PFSK-1 (cell line): ENCODE measurements at regions not wholly inside any gene's neighbourhood (a gene's known extent, or its start where the extent isn't known, plus 50 kb on each side); places are given as distances from the start of the nearest gene placed in this dataset.

Experiments
- FOXP2 ChIP-seq: optimal IDR thresholded peaks from 2 replicates; pipeline ENCODE3; 2011; ENCODE audit warnings: borderline replicate concordance, control low read depth, inconsistent platforms; ENCODE audit not compliant: insufficient read depth; ENCODE audit errors: extremely low read length, extremely low read depth
- POLR2AphosphoS5 ChIP-seq: IDR thresholded peaks from 2 replicates; pipeline ENCODE4 v1.6.1; 2012; ENCODE audit warnings: low read depth, mild to moderate bottlenecking, control low read depth, low read length, moderate library complexity
- REST ChIP-seq, 2 experiments: IDR thresholded peaks; 2 replicates each; pipeline versions ENCODE4 v1.6.1 to v1.8.0; 2011 to 2012; ENCODE audit warnings: low read depth in 2 of 2, low read length in 2 of 2, control low read depth in 1 of 2, inconsistent platforms in 1 of 2, mild to moderate bottlenecking in 1 of 2, moderate library complexity in 1 of 2; ENCODE audit not compliant: insufficient read depth in 1 of 2
- SIN3A ChIP-seq: IDR thresholded peaks from 2 replicates; pipeline ENCODE4 v1.6.1; 2012; ENCODE audit warnings: mild to moderate bottlenecking, low read length, moderate library complexity, borderline replicate concordance; ENCODE audit not compliant: insufficient read depth
- TAF1 ChIP-seq: IDR thresholded peaks from 2 replicates; pipeline ENCODE4 v1.6.1; 2012; ENCODE audit warnings: low read length, control low read depth, borderline replicate concordance; ENCODE audit not compliant: insufficient read depth

GRCh38 chr12:124463341-124463921 lies 104.0 kb downstream of the NCOR2 start:
- TF ChIP-seq REST (IDR thresholded peaks at IDR 0.05; ENCODE audit: insufficient read depth in 1 of 2, low read depth in 2 of 2, low read length in 2 of 2) (no peak), TAF1 (no peak), POLR2AphosphoS5 (no peak), FOXP2 (no peak), SIN3A (no peak)

GRCh38 chr12:124462750-124463149 lies 104.7 kb downstream of the NCOR2 start:
- TF ChIP-seq POLR2AphosphoS5 (no peak), SIN3A (no peak), REST (IDR thresholded peaks at IDR 0.05; ENCODE audit: insufficient read depth in 1 of 2, low read depth in 2 of 2, low read length in 2 of 2) (no peak), TAF1 (no peak), FOXP2 (no peak)

GRCh38 chr12:124461851-124462623 lies 105.4 kb downstream of the NCOR2 start:
- TF ChIP-seq FOXP2 (no peak), POLR2AphosphoS5 (no peak), REST (IDR thresholded peaks at IDR 0.05; ENCODE audit: insufficient read depth in 1 of 2, low read depth in 2 of 2, low read length in 2 of 2) (no peak), TAF1 (no peak), SIN3A (no peak)

- TF ChIP-seq REST (IDR thresholded peaks at IDR 0.05; ENCODE audit: insufficient read depth in 1 of 2, low read depth in 2 of 2, low read length in 2 of 2) = no peak
- no peak for TF ChIP-seq FOXP2
- no peak for TF ChIP-seq TAF1
- no peak for TF ChIP-seq SIN3A
- TF ChIP-seq POLR2AphosphoS5 = no peak
These were observed 106.2 kb downstream of the NCOR2 start for GRCh38 chr12:124461241-124461673.
